ENCODE measurements at regions not wholly inside any gene's neighbourhood (a gene's known extent, or its start where the extent isn't known, plus 50 kb on each side); places are given as distances from the start of the nearest gene placed in this dataset.

DNA sequence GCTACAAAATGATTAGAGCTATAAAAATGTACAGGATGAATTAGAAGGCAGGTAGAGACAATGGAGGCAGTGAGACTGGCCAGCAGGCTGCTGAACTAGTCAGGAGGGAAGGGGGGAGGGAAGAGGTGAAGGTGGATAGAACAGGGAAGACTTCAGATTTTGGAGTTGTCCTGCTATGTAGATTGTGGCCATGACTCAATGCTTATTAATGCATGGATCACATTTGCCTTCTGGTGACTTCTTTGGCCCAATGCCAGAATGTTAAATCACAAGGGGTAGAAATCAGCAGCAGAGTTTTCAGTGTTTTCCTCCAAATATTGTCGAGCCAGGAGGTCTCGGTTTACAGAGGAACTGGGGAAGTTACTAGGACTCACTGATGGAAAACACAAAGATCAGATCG, 346.6 kb downstream of the AASDHPPT start:
- Histone ChIP-seq H3K4me3 (no peak overlapping the region), H3K27me3 (ENCODE audit: low read depth) (no peaks in the 10 kb centered on the region; the same call in 1 of the 2 replicates), H3K36me3 (replicated peaks) (no peaks in the 10 kb centered on the region), H3K9me3 (no peaks in the 10 kb centered on the region), H3K4me1 (no peaks in the 10 kb centered on the region)
- no peak for DNase-seq (ENCODE audit: low spot score in 2 of 2)
- in situ Hi-C loops (cut with MboI; ENCODE audit: low sequenced_read_pairs): no loop called here

GRCh38 chr11:106425819-106426218, 348.4 kb downstream of the AASDHPPT start:
- Histone ChIP-seq H3K4me1 (no peaks in the 10 kb centered on the region), H3K36me3 (replicated peaks) (no peaks in the 10 kb centered on the region), H3K4me3 (no peak overlapping the region), H3K9me3 (no peaks in the 10 kb centered on the region), H3K27me3 (ENCODE audit: low read depth) (no peaks in the 10 kb centered on the region; the same call in 1 of the 2 replicates)
- in situ Hi-C loops (cut with MboI; ENCODE audit: low sequenced_read_pairs): no loop called here
- no peak for DNase-seq (ENCODE audit: low spot score in 2 of 2)

- H3K36me3 ChIP-seq (replicated peaks): no peaks in the 10 kb centered on the region
- H3K4me1 ChIP-seq: no peaks in the 10 kb centered on the region
- no peaks in the 10 kb centered on the region for H3K9me3 ChIP-seq
- in situ Hi-C loops (cut with MboI; ENCODE audit: low sequenced_read_pairs): no loop called here
- no peak for DNase-seq (ENCODE audit: low spot score in 2 of 2)
- no peak overlapping the region for H3K4me3 ChIP-seq
- H3K27me3 ChIP-seq (ENCODE audit: low read depth): no peaks in the 10 kb centered on the region; the same call in 1 of the 2 replicates
These were observed 349.2 kb downstream of the AASDHPPT start for GRCh38 chr11:106426696-106427095.

DNA sequence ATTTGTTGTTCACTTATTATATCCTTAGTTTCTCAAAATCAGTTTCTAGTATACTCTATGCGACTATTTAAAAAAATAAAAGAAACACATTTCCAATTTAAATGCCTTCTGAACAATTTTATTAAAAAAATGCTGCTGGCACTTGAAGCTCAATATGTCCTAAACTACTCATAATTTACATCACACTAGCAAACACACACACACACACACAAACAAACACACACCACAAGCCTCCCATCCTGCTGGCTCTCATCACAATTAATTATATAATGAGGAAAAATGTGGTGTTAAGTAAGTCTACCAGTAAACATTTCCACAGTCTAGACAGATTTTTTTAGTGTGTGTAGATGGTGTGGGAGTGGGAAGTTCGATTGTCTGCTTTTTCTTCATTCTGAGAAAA, 350.3 kb downstream of the AASDHPPT start:
- Histone ChIP-seq H3K9me3 (no peaks in the 10 kb centered on the region), H3K27me3 (ENCODE audit: low read depth) (no peaks in the 10 kb centered on the region; the same call in 1 of the 2 replicates), H3K36me3 (replicated peaks) (no peaks in the 10 kb centered on the region), H3K4me1 (no peaks in the 10 kb centered on the region), H3K4me3 (no peak overlapping the region)
- no peak for DNase-seq (ENCODE audit: low spot score in 2 of 2)
- in situ Hi-C loops (cut with MboI; ENCODE audit: low sequenced_read_pairs): no loop called here

DNA sequence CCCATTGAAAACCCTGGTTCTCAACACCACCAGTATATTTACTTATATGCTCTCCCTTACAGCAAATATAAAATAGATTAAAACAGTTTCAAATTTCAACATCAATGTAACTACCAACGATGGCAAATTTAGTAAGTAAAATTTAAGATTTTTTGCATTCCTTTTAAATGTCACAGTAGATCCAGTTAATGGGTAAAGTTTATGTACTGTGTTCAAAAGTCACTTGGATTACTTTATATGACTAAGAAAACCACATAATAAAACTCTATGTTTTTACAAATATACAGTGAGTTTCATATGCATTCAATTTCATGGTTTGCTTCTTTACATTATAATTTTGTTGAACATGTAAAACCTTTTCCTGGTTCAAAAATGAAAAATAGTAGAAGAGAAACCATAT, 364.6 kb downstream of the AASDHPPT start:
- DNase-seq (ENCODE audit: low spot score in 2 of 2): no peak
- no peaks in the 10 kb centered on the region for H3K36me3 ChIP-seq (replicated peaks)
- H3K4me3 ChIP-seq: no peak overlapping the region
- H3K4me1 ChIP-seq: no peaks in the 10 kb centered on the region
- in situ Hi-C loops (cut with MboI; ENCODE audit: low sequenced_read_pairs): no loop called here
- no peaks in the 10 kb centered on the region for H3K27me3 ChIP-seq (ENCODE audit: low read depth)
- H3K9me3 ChIP-seq: no peaks in the 10 kb centered on the region

DNA sequence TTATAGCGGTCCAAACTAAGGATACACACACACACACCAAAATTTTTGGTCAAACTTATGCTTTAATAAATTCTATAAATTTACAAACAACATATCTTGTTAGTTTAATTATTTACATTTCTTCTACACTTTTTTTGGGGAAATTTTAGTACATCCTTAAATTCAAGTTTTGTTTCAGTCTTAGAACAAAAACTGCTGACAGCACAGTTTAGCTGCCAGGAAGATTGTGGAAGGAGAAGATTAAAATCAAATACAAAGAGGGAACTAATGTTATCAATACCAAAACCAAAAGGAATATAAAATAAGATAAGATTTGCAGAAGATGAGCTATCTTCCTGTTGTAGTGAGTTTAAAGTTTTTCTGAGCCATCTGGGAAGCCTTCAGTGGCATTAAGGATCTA, 368.8 kb downstream of the AASDHPPT start:
- in situ Hi-C loops (cut with MboI; ENCODE audit: low sequenced_read_pairs): no loop called here

GRCh38 chr11:106446955-106447354, 369.5 kb downstream of the AASDHPPT start:
- Histone ChIP-seq H3K36me3 (replicated peaks) (no peaks in the 10 kb centered on the region), H3K4me3 (no peak overlapping the region), H3K27me3 (ENCODE audit: low read depth) (no peaks in the 10 kb centered on the region), H3K4me1 (no peaks in the 10 kb centered on the region), H3K9me3 (no peaks in the 10 kb centered on the region)
- no peak for DNase-seq (ENCODE audit: low spot score in 2 of 2)
- in situ Hi-C loops (cut with MboI; ENCODE audit: low sequenced_read_pairs): no loop called here

More for the DNA sequence above, 368.8 kb downstream of the AASDHPPT start:
- H3K4me1 ChIP-seq: no peaks in the 10 kb centered on the region
- H3K4me3 ChIP-seq: no peak overlapping the region
- H3K9me3 ChIP-seq: no peaks in the 10 kb centered on the region
- no peaks in the 10 kb centered on the region for H3K27me3 ChIP-seq (ENCODE audit: low read depth)
- no peak for DNase-seq (ENCODE audit: low spot score in 2 of 2)
- no peaks in the 10 kb centered on the region for H3K36me3 ChIP-seq (replicated peaks)

GRCh38 chr11:106447631-106448191, 370.2 kb downstream of the AASDHPPT start:
- H3K4me3 ChIP-seq: no peak overlapping the region
- no peaks in the 10 kb centered on the region for H3K27me3 ChIP-seq (ENCODE audit: low read depth)
- no peak for DNase-seq (ENCODE audit: low spot score in 2 of 2)
- H3K36me3 ChIP-seq (replicated peaks): no peaks in the 10 kb centered on the region
- in situ Hi-C loops (cut with MboI; ENCODE audit: low sequenced_read_pairs): no loop called here
- no peaks in the 10 kb centered on the region for H3K9me3 ChIP-seq
- H3K4me1 ChIP-seq: no peaks in the 10 kb centered on the region

GRCh38 chr11:106449763-106450162, 372.3 kb downstream of the AASDHPPT start:
- Histone ChIP-seq H3K9me3 (no peaks in the 10 kb centered on the region), H3K36me3 (replicated peaks) (no peaks in the 10 kb centered on the region), H3K4me1 (no peaks in the 10 kb centered on the region), H3K27me3 (ENCODE audit: low read depth) (no peaks in the 10 kb centered on the region), H3K4me3 (no peak overlapping the region)
- in situ Hi-C loops (cut with MboI; ENCODE audit: low sequenced_read_pairs): no loop called here
- DNase-seq (ENCODE audit: low spot score in 2 of 2): no peak

DNA sequence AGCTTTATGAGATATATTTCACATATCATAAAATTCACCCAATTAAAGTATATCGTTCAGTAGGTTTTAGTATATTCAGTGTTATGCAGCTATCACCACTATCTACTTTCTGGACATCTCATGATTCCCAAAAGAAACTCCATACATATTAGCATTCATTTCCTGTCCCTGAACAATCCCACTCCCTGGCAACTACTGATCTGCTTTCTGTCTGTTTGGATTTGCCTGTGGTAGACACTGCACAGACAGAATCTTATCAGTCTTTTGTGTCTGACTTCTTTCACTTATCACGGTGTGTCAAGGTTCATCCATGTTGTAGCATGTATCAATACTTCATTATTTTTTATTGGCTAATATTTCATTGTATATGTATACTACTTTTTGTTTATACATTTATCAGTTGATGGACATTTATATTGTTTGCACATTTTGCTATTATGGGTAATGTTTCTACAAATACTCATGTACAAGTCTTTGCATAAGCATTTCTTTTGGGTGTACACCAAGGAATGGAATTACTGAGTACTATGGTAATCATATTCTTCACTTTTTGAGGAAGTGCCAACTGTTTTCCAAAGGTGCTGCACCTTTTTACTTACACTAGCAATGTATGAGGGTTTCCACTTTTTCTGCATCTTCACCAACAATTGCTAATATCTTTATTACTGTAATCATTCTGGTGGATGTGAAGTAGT, 373.9 kb downstream of the AASDHPPT start:
- H3K9me3 ChIP-seq: no peaks in the 10 kb centered on the region
- no peaks in the 10 kb centered on the region for H3K27me3 ChIP-seq (ENCODE audit: low read depth)
- H3K36me3 ChIP-seq (replicated peaks): no peaks in the 10 kb centered on the region
- H3K4me3 ChIP-seq: no peak overlapping the region
- DNase-seq (ENCODE audit: low spot score in 2 of 2): no peak
- in situ Hi-C loops (cut with MboI; ENCODE audit: low sequenced_read_pairs): no loop called here
- H3K4me1 ChIP-seq: no peaks in the 10 kb centered on the region

DNA sequence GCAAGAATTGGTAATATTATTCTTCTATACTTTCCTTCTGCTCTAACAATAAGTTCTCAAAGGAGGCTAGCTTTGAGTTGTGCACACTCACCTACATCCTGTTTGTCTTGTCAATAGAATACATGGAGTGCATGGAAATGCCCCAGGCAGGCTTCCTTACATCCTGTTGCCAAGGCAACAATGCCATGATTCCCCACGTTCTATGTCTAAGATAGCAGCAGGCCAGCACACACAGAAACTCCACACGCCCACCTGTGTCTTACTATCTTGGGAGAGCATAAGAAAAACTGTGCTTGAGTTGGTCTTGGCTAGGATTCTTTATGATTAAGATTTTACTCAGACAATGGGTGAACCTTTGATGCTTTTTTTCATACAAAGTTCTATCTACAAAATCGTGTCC, 379.2 kb downstream of the AASDHPPT start:
- no peaks in the 10 kb centered on the region for H3K9me3 ChIP-seq
- no peaks in the 10 kb centered on the region for H3K27me3 ChIP-seq (ENCODE audit: low read depth)
- H3K4me1 ChIP-seq: no peaks in the 10 kb centered on the region
- DNase-seq (ENCODE audit: low spot score in 2 of 2): no peak
- no peaks in the 10 kb centered on the region for H3K36me3 ChIP-seq (replicated peaks)
- H3K4me3 ChIP-seq: no peak overlapping the region
- in situ Hi-C loops (cut with MboI; ENCODE audit: low sequenced_read_pairs): no loop called here

DNA sequence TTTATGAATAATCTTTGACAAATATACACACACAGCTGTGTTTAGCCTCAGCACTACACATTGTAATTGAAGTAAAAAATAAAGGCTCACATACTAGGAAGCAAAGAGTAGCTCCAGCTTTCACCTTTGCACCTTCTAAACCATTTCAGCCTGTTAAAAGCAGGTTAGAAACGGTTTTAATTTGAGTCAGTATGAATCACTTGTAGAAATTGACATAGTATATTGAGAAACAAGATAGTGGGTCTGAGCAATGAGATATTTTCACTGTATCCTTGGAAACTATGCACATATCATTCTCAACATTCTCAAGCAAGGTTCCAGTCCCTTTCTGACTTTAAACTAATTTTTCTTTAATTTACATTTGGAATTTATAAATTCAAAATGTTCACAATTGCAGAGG, 380.3 kb downstream of the AASDHPPT start:
- no peak overlapping the region for H3K4me3 ChIP-seq
- in situ Hi-C loops (cut with MboI; ENCODE audit: low sequenced_read_pairs): no loop called here
- no peaks in the 10 kb centered on the region for H3K4me1 ChIP-seq
- H3K36me3 ChIP-seq (replicated peaks): no peaks in the 10 kb centered on the region
- DNase-seq (ENCODE audit: low spot score in 2 of 2): no peak
- H3K27me3 ChIP-seq (ENCODE audit: low read depth): no peaks in the 10 kb centered on the region
- no peaks in the 10 kb centered on the region for H3K9me3 ChIP-seq

DNA sequence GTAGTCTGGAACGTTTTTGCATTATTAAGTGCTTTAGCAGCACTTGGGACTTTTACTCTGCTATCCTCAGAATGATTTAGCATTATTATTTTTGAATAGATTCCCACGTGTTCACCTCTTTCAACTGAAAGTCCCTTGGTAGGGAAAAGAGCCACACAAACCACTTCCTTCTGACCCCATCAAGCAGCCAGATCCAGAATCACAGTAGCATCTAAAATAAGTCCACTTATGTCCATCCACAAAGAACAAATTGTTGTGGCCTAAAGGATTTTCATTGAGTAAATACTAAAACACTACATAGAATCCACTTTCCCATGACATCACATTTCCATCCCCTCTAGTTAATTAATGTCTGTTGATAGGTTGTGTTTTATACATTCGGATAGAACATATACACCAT, 381.7 kb downstream of the AASDHPPT start:
- in situ Hi-C loops (cut with MboI; ENCODE audit: low sequenced_read_pairs): no loop called here
- H3K9me3 ChIP-seq: no peaks in the 10 kb centered on the region
- no peaks in the 10 kb centered on the region for H3K27me3 ChIP-seq (ENCODE audit: low read depth)
- no peak overlapping the region for H3K4me3 ChIP-seq
- no peak for DNase-seq (ENCODE audit: low spot score in 2 of 2)
- H3K36me3 ChIP-seq (replicated peaks): no peaks in the 10 kb centered on the region
- H3K4me1 ChIP-seq: no peaks in the 10 kb centered on the region

DNA sequence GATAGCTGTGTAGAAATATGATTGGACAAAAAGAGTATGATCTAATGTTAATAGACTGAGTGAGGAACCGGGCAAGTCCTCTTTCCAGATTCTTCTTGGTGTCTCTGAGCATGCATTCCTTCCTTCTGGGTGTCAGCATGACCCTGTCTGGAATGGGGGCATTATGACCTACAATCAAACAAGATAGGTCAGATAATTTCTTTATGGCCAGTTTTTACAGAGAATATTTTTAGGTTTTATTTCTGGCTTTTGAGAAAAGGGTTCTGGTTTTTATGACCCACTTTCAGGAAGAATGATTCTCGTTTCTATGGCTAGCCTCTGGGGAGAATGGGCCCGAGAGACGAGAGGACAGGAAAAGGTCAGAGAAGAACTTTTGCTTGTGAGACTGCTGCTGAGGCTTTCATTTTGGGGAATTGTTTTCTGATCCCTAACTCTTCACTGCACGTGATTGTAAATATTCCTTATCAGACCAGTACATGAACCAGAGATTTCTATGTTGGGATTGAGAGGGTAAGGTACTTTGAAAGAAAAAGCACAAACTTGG, 383.8 kb downstream of the AASDHPPT start:
- Histone ChIP-seq H3K4me3 (no peak overlapping the region), H3K9me3 (no peaks in the 10 kb centered on the region), H3K27me3 (ENCODE audit: low read depth) (no peaks in the 10 kb centered on the region), H3K36me3 (replicated peaks) (no peaks in the 10 kb centered on the region), H3K4me1 (no peaks in the 10 kb centered on the region)
- in situ Hi-C loops (cut with MboI; ENCODE audit: low sequenced_read_pairs): no loop called here
- DNase-seq (ENCODE audit: low spot score in 2 of 2): no peak

Measured in HAP-1 (cell line).